Small intestine (tissue), 7 donors: ENCODE measurements at regions not wholly inside any gene's neighbourhood (a gene's known extent, or its start where the extent isn't known, plus 50 kb on each side); places are given as distances from the start of the nearest gene placed in this dataset.
A peak's percentile ranks its signal among the peaks of the same experiment; 100 is the strongest.

Source experiments
- DNase-seq, 2 donors: peaks; one replicate each; pipeline versions ENCODE4 v3.0.0 to v3.0.0-alpha.2; 2013
- FAIRE-seq: peaks from 2 replicates; lab custom pipeline; 2012; peaks lifted over from hg19 to GRCh38; lab: Jason Lieb, UNC
- H3K27ac ChIP-seq, 3 donors: one replicate each; pipeline ENCODE4 v1.5.1; 2013; ENCODE audit warnings: low read length in 2 of 3, mild to moderate bottlenecking in 2 of 3, control low read depth in 1 of 3, inconsistent platforms in 1 of 3, low read depth in 1 of 3, moderate library complexity in 1 of 3
- H3K27me3 ChIP-seq, 3 donors: one replicate each; pipeline ENCODE4 v1.6.1; 2013; ENCODE audit warnings: low read length in 3 of 3, inconsistent platforms in 1 of 3; ENCODE audit not compliant: control insufficient read depth in 3 of 3, insufficient read depth in 3 of 3
- H3K36me3 ChIP-seq, 3 donors: one replicate each; pipeline ENCODE4 v1.6.1; 2013; ENCODE audit warnings: low read length in 3 of 3, inconsistent platforms in 1 of 3, low read depth in 1 of 3, mild to moderate bottlenecking in 1 of 3, moderate library complexity in 1 of 3; ENCODE audit not compliant: control insufficient read depth in 3 of 3, insufficient read depth in 2 of 3
- H3K4me1 ChIP-seq, 3 donors: one replicate each; pipeline ENCODE4 v1.6.1; 2013; ENCODE audit warnings: low read length in 2 of 3, inconsistent platforms in 1 of 3, low read depth in 1 of 3, mild to moderate bottlenecking in 1 of 3, moderate library complexity in 1 of 3; ENCODE audit not compliant: control insufficient read depth in 3 of 3, insufficient read depth in 2 of 3
- H3K4me3 ChIP-seq, 3 donors: one replicate each; pipeline ENCODE4 v1.5.1; 2013; ENCODE audit warnings: low read length in 3 of 3, control low read depth in 1 of 3, inconsistent platforms in 1 of 3, low read depth in 1 of 3, mild to moderate bottlenecking in 1 of 3, moderate library complexity in 1 of 3
- H3K9me3 ChIP-seq, 2 donors: one replicate each; pipeline ENCODE4 v1.6.1; 2013; ENCODE audit warnings: low read depth in 1 of 2, low read length in 1 of 2; ENCODE audit not compliant: control insufficient read depth in 2 of 2, insufficient read depth in 1 of 2
- WGBS, 3 donors: extraction: QIAGEN DNeasy Blood & Tissue Kit; methylation state at CpG; one replicate each; pipeline ENCODE4 v1.1.7; 2013; 5-methylcytosine and 5-hydroxymethylcytosine counted together
- donor health status: healthy with polysubstance abuse.
- donor health status: control.
- donor health status: control.
- donor health status: Bipolar disorder and iron deficiency.
- donor health status: healthy.

GRCh38 chr4:188459381-188459780, 320.1 kb downstream of the TRIML1 start:
- Histone ChIP-seq H3K36me3 (no peaks in the 10 kb centered on the region), H3K27ac (no peak overlapping the region), H3K27me3 (no peaks in the 10 kb centered on the region), H3K4me1 (no peaks in the 10 kb centered on the region), H3K9me3 (peaks cover 0 to 8% of the 10 kb centered on the region in 2 donors), H3K4me3 (no peak overlapping the region)
- no peak for DNase-seq
- FAIRE-seq = no peak
- 66 to 76% (median 67%) methylated on average over 1 of the region's 1 CpG for WGBS, 3 donors

GRCh38 chr4:188463909-188464308, 324.7 kb downstream of the TRIML1 start:
- H3K36me3 ChIP-seq = no peaks in the 10 kb centered on the region
- H3K27ac ChIP-seq = no peak overlapping the region
- 57 to 89% (median 76%) methylated on average over 2 of the region's 2 CpGs for WGBS, 3 donors
- DNase-seq = no peak
- H3K27me3 ChIP-seq = no peaks in the 10 kb centered on the region
- no peak for FAIRE-seq
- no peak overlapping the region for H3K4me3 ChIP-seq
- H3K4me1 ChIP-seq = no peaks in the 10 kb centered on the region
- H3K9me3 ChIP-seq = peaks cover 0 to 8% of the 10 kb centered on the region in 2 donors

- Histone ChIP-seq H3K36me3 (no peaks in the 10 kb centered on the region), H3K4me1 (no peaks in the 10 kb centered on the region), H3K27ac (no peak overlapping the region), H3K9me3 (peaks cover 0 to 5% of the 10 kb centered on the region in 2 donors), H3K4me3 (no peak overlapping the region), H3K27me3 (no peaks in the 10 kb centered on the region)
- DNase-seq (no peak), FAIRE-seq (no peak)
- 39 to 45% (median 39%) methylated on average over 1 of the region's 1 CpG for WGBS, 3 donors
These were observed 326.8 kb downstream of the TRIML1 start for GRCh38 chr4:188466001-188466400.

GRCh38 chr4:188484256-188484655, 345.0 kb downstream of the TRIML1 start:
- WGBS, 3 donors = 60 to 75% (median 69%) methylated on average over 5 of the region's 5 CpGs
- DNase-seq = no peak
- Histone ChIP-seq H3K27ac (no peak overlapping the region), H3K9me3 (no peaks in the 10 kb centered on the region), H3K4me3 (peak overlapping the region in 1 of 3 donors; percentile 14), H3K4me1 (no peaks in the 10 kb centered on the region), H3K27me3 (no peaks in the 10 kb centered on the region), H3K36me3 (no peaks in the 10 kb centered on the region)
- no peak for FAIRE-seq

GRCh38 chr4:188485906-188486305, 346.7 kb downstream of the TRIML1 start:
- Histone ChIP-seq H3K27me3 (no peaks in the 10 kb centered on the region), H3K9me3 (no peaks in the 10 kb centered on the region), H3K4me1 (no peaks in the 10 kb centered on the region), H3K27ac (no peak overlapping the region), H3K36me3 (no peaks in the 10 kb centered on the region), H3K4me3 (no peak overlapping the region)
- WGBS, 3 donors = 64 to 74% (median 72%) methylated on average over 5 of the region's 5 CpGs
- FAIRE-seq = no peak
- no peak for DNase-seq

- H3K4me1 ChIP-seq = no peaks in the 10 kb centered on the region
- H3K36me3 ChIP-seq = no peaks in the 10 kb centered on the region
- peaks cover 0 to 6% of the 10 kb centered on the region in 2 donors for H3K9me3 ChIP-seq
- FAIRE-seq = no peak
- DNase-seq = no peak
- no peaks in the 10 kb centered on the region for H3K27me3 ChIP-seq
- WGBS, 3 donors = 57 to 63% (median 60%) methylated on average over 6 of the region's 6 CpGs
- no peak overlapping the region for H3K27ac ChIP-seq
- H3K4me3 ChIP-seq = no peak overlapping the region
These were observed 353.6 kb downstream of the TRIML1 start for GRCh38 chr4:188492886-188493285.

- Histone ChIP-seq H3K27ac (no peak overlapping the region), H3K27me3 (no peaks in the 10 kb centered on the region), H3K9me3 (peaks cover 0 to 6% of the 10 kb centered on the region in 2 donors), H3K4me3 (no peak overlapping the region), H3K4me1 (no peaks in the 10 kb centered on the region), H3K36me3 (no peaks in the 10 kb centered on the region)
- FAIRE-seq (no peak), DNase-seq (no peak)
- 66 to 94% (median 68%) methylated on average over 2 of the region's 2 CpGs for WGBS, 3 donors
These were observed 355.9 kb downstream of the TRIML1 start for GRCh38 chr4:188495169-188495568.

GRCh38 chr4:188511431-188511830, 372.2 kb downstream of the TRIML1 start:
- Histone ChIP-seq H3K27me3 (no peaks in the 10 kb centered on the region), H3K4me3 (no peak overlapping the region), H3K4me1 (no peaks in the 10 kb centered on the region), H3K9me3 (peaks cover 0 to 1% of the 10 kb centered on the region in 2 donors), H3K27ac (no peak overlapping the region), H3K36me3 (no peaks in the 10 kb centered on the region)
- no peak for DNase-seq
- no peak for FAIRE-seq

GRCh38 chr4:188532751-188533150, 393.5 kb downstream of the TRIML1 start:
- Histone ChIP-seq H3K27ac (no peak overlapping the region), H3K36me3 (no peaks in the 10 kb centered on the region), H3K27me3 (no peaks in the 10 kb centered on the region), H3K4me3 (no peak overlapping the region), H3K9me3 (peaks cover 0 to 4% of the 10 kb centered on the region in 2 donors), H3K4me1 (peaks cover 0 to 4% (median 0%) of the 10 kb centered on the region in 3 donors)
- 78 to 82% (median 80%) methylated on average over 10 of the region's 10 CpGs for WGBS, 3 donors
- DNase-seq (no peak), FAIRE-seq (no peak)
